WTC11 (cell line): ENCODE measurements at regions not wholly inside any gene's neighbourhood (a gene's known extent, or its start where the extent isn't known, plus 50 kb on each side); places are given as distances from the start of the nearest gene placed in this dataset.

ENCODE experiments used
- ATAC-seq: fragments of 200-7000 bp; cut with Tn5 transposase; 2 replicates; pipeline ENCODE4 v1.10.0; 2021; ENCODE audit warnings: mild to moderate bottlenecking, moderate library complexity
- CTCF ChIA-PET: fragments of 300-600 bp; sonication (Branson Sonifier 250); formaldehyde crosslinking; loops from one replicate; lab custom pipeline; 2021; ENCODE audit warnings: antibody characterized with exemption; lab: Charles Lee
- POLR2A ChIA-PET: fragments of 350-600 bp; sonication (Branson Sonifier 250); formaldehyde crosslinking; loops from one replicate; lab custom pipeline; 2021; ENCODE audit warnings: antibody characterized with exemption; lab: Charles Lee
- DNase-seq: peaks from one replicate; pipeline ENCODE4 v3.0.0; 2021; ENCODE audit warnings: low spot score
- H3K27ac Mint-ChIP-seq: 2 replicates; pipeline ENCODE4 v1.8.0; 2021; ENCODE audit warnings: mixed read lengths
- H3K27me3 Mint-ChIP-seq: 2 replicates; pipeline ENCODE4 v1.8.0; 2021; ENCODE audit warnings: low read depth, mild to moderate bottlenecking, moderate library complexity, mixed read lengths
- H3K36me3 Mint-ChIP-seq: 2 replicates; pipeline ENCODE4 v1.8.0; 2021; ENCODE audit warnings: mixed read lengths
- H3K4me1 Mint-ChIP-seq: 2 replicates; pipeline ENCODE4 v1.8.0; 2022; ENCODE audit warnings: mixed read lengths
- H3K4me3 Mint-ChIP-seq: 2 replicates; pipeline ENCODE4 v1.8.0; 2021; ENCODE audit warnings: mild to moderate bottlenecking, moderate library complexity, mixed read lengths
- H3K9me3 Mint-ChIP-seq: 2 replicates; pipeline ENCODE4 v1.8.0; 2021; ENCODE audit warnings: mixed read lengths
- AR ChIP-seq: fragments of 250-450 bp; sonication (Bioruptor Pico); IDR thresholded peaks from 2 replicates; pipeline ENCODE4 v1.9.0; 2021; ENCODE audit warnings: mild to moderate bottlenecking
- ARID4B ChIP-seq: sonication (generic); formaldehyde crosslinking; IDR thresholded peaks from 2 replicates; pipeline ENCODE4 v1.8.0; 2023; ENCODE audit warnings: missing genetic modification reagents, mild to moderate bottlenecking, borderline replicate concordance
- E2F5 ChIP-seq: sonication (generic); formaldehyde crosslinking; IDR thresholded peaks from 2 replicates; pipeline ENCODE4 v1.8.1; 2022; ENCODE audit warnings: mild to moderate bottlenecking, moderate library complexity, missing genetic modification reagents
- ELF4 ChIP-seq: sonication (generic); formaldehyde crosslinking; IDR thresholded peaks from 2 replicates; pipeline ENCODE4 v1.8.1; 2022; ENCODE audit warnings: low read depth, mild to moderate bottlenecking, moderate library complexity, missing genetic modification reagents
- GABPB1 ChIP-seq: sonication (generic); formaldehyde crosslinking; IDR thresholded peaks from 2 replicates; pipeline ENCODE4 v1.8.1; 2023; ENCODE audit warnings: mild to moderate bottlenecking, missing genetic modification reagents
- HMGA2 ChIP-seq: fragments of 250-450 bp; sonication (Bioruptor Pico); IDR thresholded peaks from 2 replicates; pipeline ENCODE4 v1.4.0; 2021; ENCODE audit warnings: mild to moderate bottlenecking, moderate library complexity
- HMGXB4 ChIP-seq: sonication (generic); formaldehyde crosslinking; IDR thresholded peaks from 2 replicates; pipeline ENCODE4 v1.8.1; 2023; ENCODE audit warnings: mild to moderate bottlenecking, moderate library complexity, missing genetic modification reagents
- IRF1 ChIP-seq: sonication (generic); formaldehyde crosslinking; IDR thresholded peaks from 2 replicates; pipeline ENCODE4 v1.8.0; 2023; ENCODE audit warnings: missing genetic modification reagents
- OVOL2 ChIP-seq: fragments of 250-450 bp; sonication (Bioruptor Pico); IDR thresholded peaks from 2 replicates; pipeline ENCODE4 v1.9.0; 2021; ENCODE audit warnings: mild to moderate bottlenecking, borderline replicate concordance
- PRDM15 ChIP-seq: sonication (generic); formaldehyde crosslinking; IDR thresholded peaks from 2 replicates; pipeline ENCODE4 v1.8.0; 2022; ENCODE audit warnings: missing genetic modification reagents
- RELA ChIP-seq: sonication (generic); formaldehyde crosslinking; IDR thresholded peaks from 2 replicates; pipeline ENCODE4 v1.8.1; 2022; ENCODE audit warnings: missing genetic modification reagents, mild to moderate bottlenecking, borderline replicate concordance
- USF1 ChIP-seq: sonication (generic); formaldehyde crosslinking; IDR thresholded peaks from 2 replicates; pipeline ENCODE4 v1.8.0; 2022; ENCODE audit warnings: mild to moderate bottlenecking, missing genetic modification reagents
- USF2 ChIP-seq: sonication (generic); formaldehyde crosslinking; IDR thresholded peaks from 2 replicates; pipeline ENCODE4 v1.8.1; 2023; ENCODE audit warnings: mild to moderate bottlenecking, missing genetic modification reagents, moderate library complexity
- ZNF512 ChIP-seq: sonication (generic); formaldehyde crosslinking; IDR thresholded peaks from 2 replicates; pipeline ENCODE4 v1.8.1; 2022; ENCODE audit warnings: missing genetic modification reagents, borderline replicate concordance

- TF ChIP-seq HMGXB4 (CRISPR knock-in tag) (no peak), PRDM15 (CRISPR knock-in tag) (no peak)
Observed at GRCh38 chr4:17275836-17276235, 236.1 kb downstream of the QDPR start (continued).

- DNase-seq, result no peak
- no peaks in the 10 kb centered on the region for H3K9me3 Mint-ChIP-seq
- no peaks in the 10 kb centered on the region for H3K27me3 Mint-ChIP-seq
- CTCF ChIA-PET, result no interaction called here
- H3K27ac Mint-ChIP-seq, result no peak overlapping the region
- POLR2A ChIA-PET, result interaction anchor here (0.5 kb wide), 1 partner anchor 14 kb away, joined by 3 read pairs; no protein-coding TSS in a partner anchor
- no peaks in the 10 kb centered on the region for H3K4me1 Mint-ChIP-seq
- H3K36me3 Mint-ChIP-seq, result no peaks in the 10 kb centered on the region
- ATAC-seq, result no peak
- H3K4me3 Mint-ChIP-seq, result no peak overlapping the region
- TF ChIP-seq ELF4 (CRISPR knock-in tag) (no peak), AR (CRISPR knock-in tag) (no peak), ZNF512 (CRISPR knock-in tag) (no peak), GABPB1 (CRISPR knock-in tag) (no peak), OVOL2 (CRISPR knock-in tag) (no peak), ARID4B (CRISPR knock-in tag) (no peak), E2F5 (CRISPR knock-in tag) (no peak), USF1 (CRISPR knock-in tag) (no peak), USF2 (no peak), IRF1 (no peak), HMGA2 (CRISPR knock-in tag) (no peak), HMGXB4 (CRISPR knock-in tag) (no peak), RELA (CRISPR knock-in tag) (no peak)
Observed at GRCh38 chr4:17273047-17273446, 238.8 kb downstream of the QDPR start.
